Bronchial epithelial cell (primary cell): ENCODE measurements at regions not wholly inside any gene's neighbourhood (a gene's known extent, or its start where the extent isn't known, plus 50 kb on each side); places are given as distances from the start of the nearest gene placed in this dataset.

Source experiments
- DNase-seq: peaks from one replicate; pipeline ENCODE4 v3.0.0-alpha.2; 2010; ENCODE audit warnings: low read depth
- FAIRE-seq: peaks from 2 replicates; lab custom pipeline; 2011; peaks lifted over from hg19 to GRCh38; lab: Jason Lieb, UNC
- H3K27me3 ChIP-seq: 2 replicates; pipeline ENCODE4 v1.5.1; 2011; ENCODE audit warnings: low read length; ENCODE audit not compliant: control insufficient read depth, insufficient read depth
- H3K36me3 ChIP-seq: 2 replicates; pipeline ENCODE4 v1.5.1; 2011; ENCODE audit warnings: low read length; ENCODE audit not compliant: control insufficient read depth, insufficient read depth
- H3K4me3 ChIP-seq: 2 replicates; pipeline ENCODE4 v1.5.1; 2011; ENCODE audit warnings: mild to moderate bottlenecking, low read depth, low read length, control low read depth
- TF ChIP-seq, protein P1 (sequence below): IDR thresholded peaks from 2 replicates; pipeline ENCODE4 v1.5.1; 2011; ENCODE audit warnings: mild to moderate bottlenecking, moderate library complexity, low read length, control low read depth, inconsistent platforms; ENCODE audit not compliant: insufficient read depth, severe bottlenecking

- DNase-seq (no peak), FAIRE-seq (no peak)
- no peaks in the 10 kb centered on the region for H3K27me3 ChIP-seq
- TF ChIP-seq, protein P1, sequence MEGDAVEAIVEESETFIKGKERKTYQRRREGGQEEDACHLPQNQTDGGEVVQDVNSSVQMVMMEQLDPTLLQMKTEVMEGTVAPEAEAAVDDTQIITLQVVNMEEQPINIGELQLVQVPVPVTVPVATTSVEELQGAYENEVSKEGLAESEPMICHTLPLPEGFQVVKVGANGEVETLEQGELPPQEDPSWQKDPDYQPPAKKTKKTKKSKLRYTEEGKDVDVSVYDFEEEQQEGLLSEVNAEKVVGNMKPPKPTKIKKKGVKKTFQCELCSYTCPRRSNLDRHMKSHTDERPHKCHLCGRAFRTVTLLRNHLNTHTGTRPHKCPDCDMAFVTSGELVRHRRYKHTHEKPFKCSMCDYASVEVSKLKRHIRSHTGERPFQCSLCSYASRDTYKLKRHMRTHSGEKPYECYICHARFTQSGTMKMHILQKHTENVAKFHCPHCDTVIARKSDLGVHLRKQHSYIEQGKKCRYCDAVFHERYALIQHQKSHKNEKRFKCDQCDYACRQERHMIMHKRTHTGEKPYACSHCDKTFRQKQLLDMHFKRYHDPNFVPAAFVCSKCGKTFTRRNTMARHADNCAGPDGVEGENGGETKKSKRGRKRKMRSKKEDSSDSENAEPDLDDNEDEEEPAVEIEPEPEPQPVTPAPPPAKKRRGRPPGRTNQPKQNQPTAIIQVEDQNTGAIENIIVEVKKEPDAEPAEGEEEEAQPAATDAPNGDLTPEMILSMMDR = no peak
- H3K36me3 ChIP-seq = no peaks in the 10 kb centered on the region
- no peak overlapping the region for H3K4me3 ChIP-seq
Measured at GRCh38 chr9:115637661-115638060, 515.9 kb upstream of the PAPPA start.

GRCh38 chr9:115640887-115641286 lies 512.7 kb upstream of the PAPPA start:
- no peaks in the 10 kb centered on the region for H3K27me3 ChIP-seq
- DNase-seq (peak; percentile 91), FAIRE-seq (no peak)
- no peaks in the 10 kb centered on the region for H3K36me3 ChIP-seq
- H3K4me3 ChIP-seq = no peak overlapping the region
- TF ChIP-seq, protein P1 = no peak

GRCh38 chr9:115642285-115642684 lies 511.3 kb upstream of the PAPPA start:
- Histone ChIP-seq H3K27me3 (no peaks in the 10 kb centered on the region), H3K36me3 (no peaks in the 10 kb centered on the region), H3K4me3 (no peak overlapping the region)
- DNase-seq (no peak), FAIRE-seq (no peak)
- TF ChIP-seq, protein P1 = no peak

GRCh38 chr9:115643948-115644727 lies 509.5 kb upstream of the PAPPA start:
- Histone ChIP-seq H3K27me3 (no peaks in the 10 kb centered on the region), H3K36me3 (no peaks in the 10 kb centered on the region), H3K4me3 (no peak overlapping the region)
- peak; percentile 45 for DNase-seq
- TF ChIP-seq, protein P1 = no peak
- FAIRE-seq = no peak

DNA sequence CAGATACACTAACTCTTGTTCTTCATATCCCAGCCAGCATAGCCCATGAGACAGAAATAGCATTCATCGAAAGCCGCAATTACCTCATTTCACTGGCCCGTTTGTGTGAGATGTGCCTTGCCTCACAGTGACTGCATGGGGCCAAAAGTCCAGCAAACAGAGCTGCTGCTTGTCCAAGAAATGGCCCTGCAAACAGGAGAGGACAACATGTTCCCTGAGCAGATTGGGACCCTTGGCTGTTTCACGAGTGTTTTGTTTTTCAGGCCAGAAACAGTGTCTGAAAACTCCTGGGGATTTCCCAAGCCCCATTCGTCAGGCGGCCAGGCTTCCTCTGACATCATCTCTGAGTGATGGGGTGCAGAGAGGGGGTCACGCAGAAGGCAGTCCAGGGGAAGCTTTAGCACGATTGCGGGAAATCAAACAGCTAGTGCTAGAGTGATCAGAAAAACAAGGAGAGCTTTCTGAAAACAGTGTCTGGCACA lies 503.6 kb upstream of the PAPPA start:
- peak; percentile 91 for FAIRE-seq
- DNase-seq = no peak
- Histone ChIP-seq H3K27me3 (no peaks in the 10 kb centered on the region), H3K4me3 (no peak overlapping the region), H3K36me3 (no peaks in the 10 kb centered on the region)
- TF ChIP-seq, protein P1 = no peak
